NCI-H146 treated with DMSO at 0.1 percent for 48 hours (cell line): ENCODE measurements at regions not wholly inside any gene's neighbourhood (a gene's known extent, or its start where the extent isn't known, plus 50 kb on each side); places are given as distances from the start of the nearest gene placed in this dataset.
"Not testable (repeated sequence)": the region's sequence is repeated elsewhere in the genome, so short reads cannot be mapped to it uniquely, and the experiment has no call there.

Source experiments
- DNase-seq: peaks from one replicate; lab custom pipeline; 2025; ENCODE audit not compliant: unreplicated experiment; lab: John Stamatoyannopoulos, UW

DNA sequence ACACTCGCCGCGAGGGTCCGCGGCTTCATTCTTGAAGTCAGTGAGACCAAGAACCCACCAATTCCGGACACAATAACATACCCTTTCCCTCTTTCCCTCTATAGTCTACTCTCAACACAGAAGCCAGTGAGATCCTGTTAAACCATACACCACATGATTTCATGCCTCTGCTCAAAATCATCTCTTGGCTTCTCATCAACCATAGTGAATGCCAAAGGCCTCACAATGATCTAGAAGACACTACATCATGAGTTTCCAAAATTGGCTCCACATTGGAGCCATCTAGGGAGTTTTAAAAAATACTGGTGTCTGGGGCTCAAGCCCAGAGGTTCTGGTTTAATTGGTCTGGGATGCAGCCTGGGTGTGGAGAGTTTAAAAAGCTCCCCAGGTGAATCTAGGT is 124.5 kb downstream of the EFNB1 start:
- DNase-seq, result no peak

GRCh38 chrX:68951942-68952619 is 123.3 kb downstream of the EFNB1 start:
- not testable (repeated sequence) for DNase-seq

- DNase-seq, result no peak
Observed at GRCh38 chrX:68950937-68951336, 122.1 kb downstream of the EFNB1 start.

DNA sequence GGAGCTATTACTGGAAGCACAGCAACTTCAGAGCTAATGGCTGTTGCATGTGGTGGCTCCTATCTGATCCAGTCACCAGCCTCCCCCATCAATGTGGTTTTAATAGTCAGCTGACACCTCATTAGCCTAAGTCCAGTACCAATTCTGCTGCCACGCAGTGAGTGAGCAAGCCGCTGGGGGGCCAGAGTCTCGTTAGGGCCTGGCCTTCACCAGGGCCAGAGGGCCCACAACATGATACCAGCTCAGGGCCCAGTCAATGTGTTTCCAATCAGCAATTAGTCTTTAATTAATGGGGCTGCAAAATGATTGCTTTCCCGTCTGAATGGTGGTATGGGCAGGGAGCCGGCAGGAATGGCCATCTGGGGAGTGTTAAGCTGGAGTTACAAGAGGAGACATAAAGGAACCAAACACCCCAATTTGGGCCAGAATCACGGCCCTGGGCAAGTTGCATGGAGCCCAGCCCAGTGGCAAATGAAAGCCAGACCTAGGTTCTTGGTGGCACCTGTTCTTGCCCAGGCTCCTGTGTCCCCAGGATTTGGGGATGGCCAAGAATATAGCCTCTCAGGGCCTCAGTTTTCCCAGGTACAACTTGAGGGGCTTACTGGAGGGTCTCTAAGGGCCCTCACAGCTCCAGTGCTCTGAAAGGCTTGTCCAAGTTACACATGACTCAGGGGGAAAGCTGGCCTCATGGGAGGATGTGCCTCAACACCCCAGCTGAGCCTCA is 119.2 kb downstream of the EFNB1 start:
- DNase-seq, result no peak

GRCh38 chrX:68945603-68946228 is 116.9 kb downstream of the EFNB1 start:
- DNase-seq, result no peak

- no peak for DNase-seq
Observed at GRCh38 chrX:68945081-68945602, 116.3 kb downstream of the EFNB1 start.

DNA sequence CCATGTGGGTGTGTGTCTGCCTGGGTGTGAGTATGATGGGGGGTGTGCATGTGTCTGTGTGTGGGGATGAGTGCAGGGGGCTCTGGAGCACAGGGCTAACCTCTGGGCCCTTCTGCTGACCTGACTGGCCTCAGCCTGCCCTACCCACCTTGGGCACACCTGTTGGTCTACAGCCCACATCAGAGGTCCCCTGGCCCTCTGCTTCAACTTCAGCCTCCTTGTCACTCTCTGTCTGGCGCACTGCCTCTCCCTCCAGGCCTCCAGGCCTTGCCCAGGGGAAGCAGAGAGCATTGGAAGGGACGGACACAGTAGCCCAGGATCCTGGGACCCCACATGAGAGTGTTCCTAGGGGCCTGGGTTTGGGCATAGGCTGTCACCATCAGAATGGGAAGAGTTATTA is 115.4 kb downstream of the EFNB1 start:
- no peak for DNase-seq

- DNase-seq, result no peak
Observed at GRCh38 chrX:68942840-68943239, 114.0 kb downstream of the EFNB1 start.

- DNase-seq, result no peak
Observed at GRCh38 chrX:68942104-68942503, 113.3 kb downstream of the EFNB1 start.

GRCh38 chrX:68941385-68941952 is 112.6 kb downstream of the EFNB1 start:
- no peak for DNase-seq

DNA sequence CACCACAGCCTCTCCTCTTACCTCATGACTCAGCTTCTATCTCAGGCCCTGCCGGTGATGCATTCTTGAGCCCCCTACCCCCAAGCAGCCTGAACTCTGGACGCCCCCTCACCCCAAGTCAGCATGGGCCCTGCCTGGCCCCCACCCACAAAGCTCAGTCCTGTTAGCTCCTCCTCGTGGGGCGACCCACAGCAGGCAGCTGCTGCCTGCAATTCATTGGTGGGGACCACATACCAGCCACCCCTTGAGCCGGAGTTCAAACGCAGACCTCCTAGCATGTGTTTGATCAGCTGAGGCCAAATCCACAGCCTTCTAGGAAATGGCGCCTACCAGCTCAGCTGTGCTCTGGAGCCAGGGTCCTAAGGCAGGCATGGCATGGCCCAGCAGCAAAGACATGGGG is 111.8 kb downstream of the EFNB1 start:
- DNase-seq, result no peak

DNA sequence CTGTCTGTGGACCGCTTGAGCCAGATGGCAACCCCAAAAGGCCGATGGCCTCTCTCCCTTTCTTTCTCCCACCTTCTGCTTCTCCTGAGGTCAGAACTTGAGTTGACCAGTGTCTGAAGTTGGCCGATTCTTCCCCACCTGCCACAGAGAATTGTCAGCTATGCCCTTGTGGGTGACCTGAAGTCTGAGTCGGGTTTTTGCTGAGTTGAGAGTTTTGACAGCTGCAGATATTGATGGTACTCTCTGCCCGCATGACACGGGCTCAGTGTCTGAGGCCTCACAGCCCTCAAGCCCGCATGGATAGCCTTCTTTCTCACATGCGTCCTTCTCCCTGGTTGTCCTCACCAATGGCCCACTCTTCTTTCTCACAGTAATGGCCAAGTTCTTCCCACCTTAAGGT is 111.0 kb downstream of the EFNB1 start:
- no peak for DNase-seq

GRCh38 chrX:68938244-68939004 is 109.6 kb downstream of the EFNB1 start:
- DNase-seq, result no peak

- no peak for DNase-seq
Observed at GRCh38 chrX:68937581-68937980, 108.8 kb downstream of the EFNB1 start.

DNA sequence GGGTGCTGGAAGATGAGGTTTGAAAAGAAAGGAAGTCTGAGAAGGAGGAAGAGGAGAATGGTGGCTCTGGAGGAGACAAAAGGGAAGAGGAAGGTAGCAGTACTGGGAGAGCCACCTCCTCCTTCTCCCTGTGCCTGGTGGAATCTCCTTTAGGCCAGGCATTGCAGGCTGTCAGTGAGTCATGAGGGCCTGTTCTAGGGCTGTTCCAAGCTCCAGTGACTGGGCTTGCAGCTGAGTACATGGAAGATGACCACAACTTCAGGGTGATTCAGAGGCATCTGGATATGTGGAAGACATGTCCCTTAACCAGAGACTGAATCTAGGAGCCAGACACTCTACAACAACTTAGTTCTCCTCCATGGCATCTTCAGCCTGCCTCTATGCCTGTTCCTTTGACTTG is 107.8 kb downstream of the EFNB1 start:
- no peak for DNase-seq

- no peak for DNase-seq
Observed at GRCh38 chrX:68936126-68936525, 107.3 kb downstream of the EFNB1 start.

DNA sequence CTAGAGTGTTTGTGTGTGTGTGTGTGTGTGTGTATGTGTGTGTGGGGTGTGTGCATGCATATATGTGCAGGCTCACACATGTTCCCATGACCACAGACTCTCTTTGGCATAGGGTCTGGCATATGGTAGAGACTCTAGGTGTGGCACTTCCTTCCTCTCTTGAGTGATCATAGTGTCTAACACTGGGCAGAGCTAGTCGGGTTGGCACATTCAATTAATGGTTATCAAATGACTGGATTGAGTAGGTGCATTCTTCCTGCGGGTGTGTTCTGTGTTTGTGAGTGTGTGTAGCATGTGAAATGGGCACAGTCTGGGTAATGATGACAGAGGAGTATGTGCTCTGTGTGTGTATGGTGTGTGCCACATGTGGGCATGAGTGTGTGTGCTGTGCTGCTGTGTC is 106.5 kb downstream of the EFNB1 start:
- no peak for DNase-seq

GRCh38 chrX:68934922-68935321 is 106.1 kb downstream of the EFNB1 start:
- DNase-seq, result no peak

GRCh38 chrX:68934421-68934820 is 105.6 kb downstream of the EFNB1 start:
- DNase-seq, result no peak

- DNase-seq, result no peak
Observed at GRCh38 chrX:68932611-68933010, 103.8 kb downstream of the EFNB1 start.

- DNase-seq, result no peak
Observed at GRCh38 chrX:68931345-68931744, 102.5 kb downstream of the EFNB1 start.
